CD14-positive monocyte (primary cell): ENCODE measurements at regions not wholly inside any gene's neighbourhood (a gene's known extent, or its start where the extent isn't known, plus 50 kb on each side); places are given as distances from the start of the nearest gene placed in this dataset.

Experiments
- DNase-seq, 3 donors: peaks; one replicate each; pipeline ENCODE4 v3.0.0-alpha.2; 2011 to 2022
- H2AFZ ChIP-seq: 2 replicates; pipeline ENCODE4 v1.6.0; 2012; ENCODE audit warnings: mild to moderate bottlenecking, low read depth, low read length, inconsistent platforms; ENCODE audit not compliant: insufficient read depth, poor library complexity, severe bottlenecking
- H3K27ac ChIP-seq, 2 donors: 1 replicate in 1 of 2; 2 replicates in 1 of 2; pipeline ENCODE4 v1.5.1; 2012 to 2013; ENCODE audit warnings: low read length in 2 of 2, control low read depth in 1 of 2, inconsistent platforms in 1 of 2, low read depth in 1 of 2, mild to moderate bottlenecking in 1 of 2
- H3K27me3 ChIP-seq, 2 donors: one replicate each; pipeline versions ENCODE4 v1.6.0 to v1.6.1; 2011 to 2013; ENCODE audit warnings: low read length in 2 of 2; ENCODE audit not compliant: control insufficient read depth in 2 of 2, insufficient read depth in 2 of 2
- H3K36me3 ChIP-seq, 2 donors: replicated peaks in 1 of 2; 1 replicate in 1 of 2; 2 replicates in 1 of 2; pipeline versions ENCODE4 v1.5.1 to v1.6.1; 2012 to 2013; ENCODE audit warnings: low read length in 2 of 2, control low read depth in 1 of 2, inconsistent platforms in 1 of 2, mild to moderate bottlenecking in 1 of 2; ENCODE audit not compliant: insufficient read depth in 2 of 2, control insufficient read depth in 1 of 2
- H3K4me1 ChIP-seq, 2 donors: 1 replicate in 1 of 2; 2 replicates in 1 of 2; pipeline versions ENCODE4 v1.5.1 to v1.6.1; 2012 to 2013; ENCODE audit warnings: low read length in 2 of 2, control low read depth in 1 of 2, inconsistent platforms in 1 of 2, mild to moderate bottlenecking in 1 of 2, moderate library complexity in 1 of 2; ENCODE audit not compliant: insufficient read depth in 2 of 2, control insufficient read depth in 1 of 2
- H3K4me2 ChIP-seq: replicated peaks from 2 replicates; pipeline ENCODE3; 2012; ENCODE audit warnings: low read length, moderate library complexity, mild to moderate bottlenecking; ENCODE audit not compliant: poor library complexity, severe bottlenecking; ENCODE audit errors: extremely low read depth
- H3K4me3 ChIP-seq, 3 experiments: fragments of 200-600 bp in 1 of 3; sonication (generic) in 1 of 3; replicated peaks in 1 of 3; 1 replicate in 2 of 3; 2 replicates in 1 of 3; pipeline ENCODE4 v1.5.1; 2011 to 2013; ENCODE audit warnings: low read length in 3 of 3, mild to moderate bottlenecking in 3 of 3, control low read depth in 2 of 3, low read depth in 2 of 3, inconsistent platforms in 1 of 3, moderate library complexity in 1 of 3
- H3K79me2 ChIP-seq: 2 replicates; pipeline ENCODE4 v1.6.0; 2012; ENCODE audit warnings: mild to moderate bottlenecking, control low read depth, inconsistent platforms, low read length, moderate library complexity; ENCODE audit not compliant: insufficient read depth
- H3K9ac ChIP-seq: 2 replicates; pipeline ENCODE4 v1.6.0; 2017; ENCODE audit warnings: low read length, mild to moderate bottlenecking; ENCODE audit not compliant: insufficient read depth, poor library complexity, severe bottlenecking
- H3K9me3 ChIP-seq, 2 donors: replicated peaks in 1 of 2; 1 replicate in 1 of 2; 2 replicates in 1 of 2; pipeline versions ENCODE4 v1.5.1 to v1.6.1; 2012 to 2013; ENCODE audit warnings: low read length in 2 of 2, control low read depth in 1 of 2; ENCODE audit not compliant: control insufficient read depth in 1 of 2, insufficient read depth in 1 of 2
- H4K20me1 ChIP-seq: 2 replicates; pipeline ENCODE4 v1.6.0; 2012; ENCODE audit warnings: mild to moderate bottlenecking, low read length, control low read depth, moderate library complexity; ENCODE audit not compliant: insufficient read depth
- H3K27ac Mint-ChIP-seq, 7 donors: one replicate each; pipeline ENCODE4 v1.8.0; 2020; ENCODE audit warnings: mild to moderate bottlenecking in 7 of 7, mixed read lengths in 7 of 7, moderate library complexity in 6 of 7, inconsistent platforms in 2 of 7
- H3K27me3 Mint-ChIP-seq, 3 donors: one replicate each; pipeline ENCODE4 v1.8.0; 2021 to 2022; ENCODE audit warnings: low read depth in 3 of 3, mild to moderate bottlenecking in 3 of 3, mixed read lengths in 3 of 3, moderate library complexity in 3 of 3, inconsistent platforms in 1 of 3
- H3K36me3 Mint-ChIP-seq, 2 donors: one replicate each; pipeline ENCODE4 v1.8.0; 2020; ENCODE audit warnings: mixed read lengths in 2 of 2, inconsistent platforms in 1 of 2, mild to moderate bottlenecking in 1 of 2
- H3K4me1 Mint-ChIP-seq: one replicate; pipeline ENCODE4 v1.8.0; 2020; ENCODE audit warnings: mild to moderate bottlenecking, mixed read lengths
- H3K4me3 Mint-ChIP-seq, 2 donors: one replicate each; pipeline ENCODE4 v1.8.0; 2020; ENCODE audit warnings: mild to moderate bottlenecking in 2 of 2, mixed read lengths in 2 of 2, moderate library complexity in 1 of 2
- H3K9me3 Mint-ChIP-seq, 7 donors: one replicate each; pipeline ENCODE4 v1.8.0; 2020 to 2022; ENCODE audit warnings: mixed read lengths in 7 of 7, mild to moderate bottlenecking in 6 of 7, moderate library complexity in 6 of 7, inconsistent platforms in 2 of 7
- CTCF ChIP-seq: fragments of 200-600 bp; IDR thresholded peaks from one replicate; pipeline ENCODE4 v1.8.0; 2022; ENCODE audit warnings: antibody characterized with exemption, mild to moderate bottlenecking
- WGBS: methylation state at CpG from one replicate; pipeline ENCODE4 v1.1.5; 2013; ENCODE audit warnings: missing lambda C conversion rate; ENCODE audit not compliant: insufficient coverage; 5-methylcytosine and 5-hydroxymethylcytosine counted together
- intact Hi-C, 2 donors: fragments of 100-400 bp; cut with micrococcal nuclease; formaldehyde crosslinking; loops; one replicate each; pipeline versions ENCODE4 v1.15.0 to v1.15.1; 2023

- Histone ChIP-seq H3K27me3 (no peaks in the 10 kb centered on the region), H3K9me3 (no peaks in the 10 kb centered on the region), H3K4me3 (peak overlapping the region; percentile 44 to 73 (median 70)), H3K9ac (peak overlapping the region; percentile 59), H3K27ac (peak overlapping the region in 1 of 2 donors; percentile 77), H3K79me2 (no peaks in the 10 kb centered on the region), H2AFZ (peak overlapping the region; percentile 80), H3K36me3 (no peaks in the 10 kb centered on the region), H3K4me2 (peak overlapping the region; percentile 65), H3K4me1 (peaks cover 0 to 2% of the 10 kb centered on the region in 2 donors), H4K20me1 (no peaks in the 10 kb centered on the region)
- H3K27ac Mint-ChIP-seq = peak overlapping the region in 4 of 7 donors; percentile 64 to 88 (median 70)
- H3K4me1 Mint-ChIP-seq = peaks cover 9% of the 10 kb centered on the region
- no peak for DNase-seq
- H3K27me3 Mint-ChIP-seq = peaks cover 0 to 2% (median 0%) of the 10 kb centered on the region in 3 donors
- intact Hi-C loops = no loop called here
- H3K36me3 Mint-ChIP-seq = no peaks in the 10 kb centered on the region
- TF ChIP-seq CTCF = no peak
- peaks cover 0 to 4% (median 0%) of the 10 kb centered on the region in 7 donors for H3K9me3 Mint-ChIP-seq
- peak overlapping the region; percentile 72 to 96 for H3K4me3 Mint-ChIP-seq
- WGBS = no CpG with 5 or more reads among the region's 3 CpGs
These were observed 111.4 kb upstream of the TTC29 start for GRCh38 chr4:147056940-147057610.

GRCh38 chr4:147057611-147058190 lies 112.0 kb upstream of the TTC29 start:
- Mint-ChIP-seq H3K4me1 (peaks cover 9% of the 10 kb centered on the region), H3K4me3 (peak overlapping the region; percentile 72 to 96), H3K27me3 (peaks cover 0 to 3% (median 0%) of the 10 kb centered on the region in 3 donors), H3K36me3 (no peaks in the 10 kb centered on the region), H3K27ac (peak overlapping the region in 4 of 7 donors; percentile 64 to 88 (median 70)), H3K9me3 (peaks cover 0 to 4% (median 0%) of the 10 kb centered on the region in 7 donors)
- no peak for DNase-seq
- no peaks in the 10 kb centered on the region for H3K27me3 ChIP-seq
- 57% methylated on average over 1 of the region's 7 CpGs for WGBS
- no peaks in the 10 kb centered on the region for H3K79me2 ChIP-seq
- no peaks in the 10 kb centered on the region for H4K20me1 ChIP-seq
- H3K9me3 ChIP-seq = no peaks in the 10 kb centered on the region
- H3K9ac ChIP-seq = peak overlapping the region; percentile 59
- H2AFZ ChIP-seq = peak overlapping the region; percentile 80
- peaks cover 0 to 2% of the 10 kb centered on the region in 2 donors for H3K4me1 ChIP-seq
- peak overlapping the region; percentile 44 to 73 (median 70) for H3K4me3 ChIP-seq
- TF ChIP-seq CTCF = no peak
- no peaks in the 10 kb centered on the region for H3K36me3 ChIP-seq
- H3K4me2 ChIP-seq = peak overlapping the region; percentile 65
- intact Hi-C loops = no loop called here
- peak overlapping the region in 1 of 2 donors; percentile 77 for H3K27ac ChIP-seq
